Effector memory CD8-positive, alpha-beta T cell (primary cell): ENCODE measurements at regions not wholly inside any gene's neighbourhood (a gene's known extent, or its start where the extent isn't known, plus 50 kb on each side); places are given as distances from the start of the nearest gene placed in this dataset.
"Not testable (repeated sequence)": the region's sequence is repeated elsewhere in the genome, so short reads cannot be mapped to it uniquely, and the experiment has no call there.

Experiments
- ATAC-seq: fragments of 150-1000 bp; cut with Tn5 transposase; replicated peaks from 2 replicates; pipeline ENCODE4 v1.10.0; 2021; ENCODE audit warnings: mild to moderate bottlenecking, moderate library complexity
- DNase-seq, 3 experiments: peaks; one replicate each; pipeline ENCODE4 v3.0.0; 2021
- H3K27ac Mint-ChIP-seq, 2 donors: one replicate each; pipeline ENCODE4 v1.8.0; 2022; ENCODE audit warnings: mild to moderate bottlenecking in 2 of 2, mixed read lengths in 2 of 2, moderate library complexity in 2 of 2
- H3K27me3 Mint-ChIP-seq, 2 donors: one replicate each; pipeline ENCODE4 v1.8.0; 2022; ENCODE audit warnings: mixed read lengths in 2 of 2
- H3K36me3 Mint-ChIP-seq: one replicate; pipeline ENCODE4 v1.8.0; 2022; ENCODE audit warnings: mild to moderate bottlenecking, moderate library complexity, mixed read lengths; ENCODE audit not compliant: insufficient read depth
- H3K4me1 Mint-ChIP-seq, 2 donors: one replicate each; pipeline ENCODE4 v1.8.0; 2022; ENCODE audit warnings: low read depth in 2 of 2, mixed read lengths in 2 of 2
- H3K4me3 Mint-ChIP-seq, 2 donors: one replicate each; pipeline ENCODE4 v1.8.0; 2022; ENCODE audit warnings: mild to moderate bottlenecking in 2 of 2, mixed read lengths in 2 of 2, moderate library complexity in 2 of 2
- H3K9me3 Mint-ChIP-seq, 2 donors: one replicate each; pipeline ENCODE4 v1.8.0; 2022; ENCODE audit warnings: mixed read lengths in 2 of 2

GRCh38 chr13:73162912-73163911 is 104.4 kb downstream of the KLF5 start:
- no peaks in the 10 kb centered on the region for H3K36me3 Mint-ChIP-seq
- peaks cover 0 to 4% of the 10 kb centered on the region in 2 donors for H3K4me1 Mint-ChIP-seq
- no peak for DNase-seq
- peaks cover 10 to 14% of the 10 kb centered on the region in 2 donors for H3K27me3 Mint-ChIP-seq
- no peak for ATAC-seq
- no peak overlapping the region for H3K4me3 Mint-ChIP-seq
- H3K9me3 Mint-ChIP-seq: no peaks in the 10 kb centered on the region
- H3K27ac Mint-ChIP-seq: no peak overlapping the region

DNA sequence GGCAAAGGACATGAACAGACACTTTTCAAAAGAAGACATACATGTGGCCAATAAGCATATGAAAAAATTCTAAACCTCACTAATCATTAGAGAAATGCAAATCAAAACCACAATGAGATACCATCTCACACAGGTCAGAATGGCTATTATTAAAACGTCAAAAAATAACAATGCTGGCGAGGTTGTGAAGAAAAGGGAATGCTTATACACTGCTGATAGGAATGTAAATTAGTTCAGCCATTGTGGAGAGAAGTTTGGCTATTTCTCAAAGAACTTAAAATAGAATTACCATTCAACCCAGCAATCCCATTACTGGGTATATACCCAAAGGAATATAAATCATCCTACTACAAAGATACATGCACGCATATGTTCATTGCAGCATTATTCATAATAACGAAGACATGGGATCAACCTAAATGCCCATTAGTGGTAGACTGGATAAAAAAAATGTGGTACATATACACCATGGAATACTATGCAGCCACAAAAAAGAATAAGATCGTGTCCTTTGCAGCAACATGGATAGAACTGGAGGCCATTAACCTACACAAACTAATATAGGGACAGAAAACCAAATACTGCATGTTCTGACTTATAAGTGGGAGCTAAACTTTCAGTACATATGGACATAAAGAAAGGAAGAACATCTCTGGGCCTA is 101.7 kb downstream of the KLF5 start:
- not testable (repeated sequence) for DNase-seq, H3K36me3 Mint-ChIP-seq, H3K4me1 Mint-ChIP-seq, H3K4me3 Mint-ChIP-seq, ATAC-seq, H3K27ac Mint-ChIP-seq, H3K9me3 Mint-ChIP-seq
- peaks cover 11 to 19% of the 10 kb centered on the region in 2 donors for H3K27me3 Mint-ChIP-seq

DNA sequence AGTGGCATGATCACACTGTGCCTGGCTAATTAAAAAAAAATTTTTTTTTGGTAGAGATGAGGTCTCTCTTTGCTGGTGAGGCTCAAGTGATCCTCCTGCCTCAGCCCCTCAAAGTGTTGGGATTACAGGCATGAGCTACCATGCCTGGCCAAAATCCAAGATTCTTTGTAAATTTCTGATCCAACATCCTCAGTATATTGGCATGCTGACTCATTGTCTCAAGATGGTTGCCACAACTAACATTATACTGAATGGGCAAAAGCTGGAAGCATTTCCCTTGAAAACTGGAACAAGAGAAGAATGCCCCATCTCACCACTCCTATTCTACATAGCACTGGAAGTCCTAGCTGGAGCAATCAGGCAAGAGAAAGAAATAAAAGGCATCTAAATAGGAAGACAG is 100.0 kb downstream of the KLF5 start:
- no peaks in the 10 kb centered on the region for H3K4me1 Mint-ChIP-seq
- ATAC-seq (no peak), DNase-seq (no peak)
- H3K27me3 Mint-ChIP-seq: peaks cover 13 to 19% of the 10 kb centered on the region in 2 donors
- H3K4me3 Mint-ChIP-seq: no peak overlapping the region
- no peak overlapping the region for H3K27ac Mint-ChIP-seq
- H3K36me3 Mint-ChIP-seq: no peaks in the 10 kb centered on the region
- H3K9me3 Mint-ChIP-seq: no peaks in the 10 kb centered on the region

DNA sequence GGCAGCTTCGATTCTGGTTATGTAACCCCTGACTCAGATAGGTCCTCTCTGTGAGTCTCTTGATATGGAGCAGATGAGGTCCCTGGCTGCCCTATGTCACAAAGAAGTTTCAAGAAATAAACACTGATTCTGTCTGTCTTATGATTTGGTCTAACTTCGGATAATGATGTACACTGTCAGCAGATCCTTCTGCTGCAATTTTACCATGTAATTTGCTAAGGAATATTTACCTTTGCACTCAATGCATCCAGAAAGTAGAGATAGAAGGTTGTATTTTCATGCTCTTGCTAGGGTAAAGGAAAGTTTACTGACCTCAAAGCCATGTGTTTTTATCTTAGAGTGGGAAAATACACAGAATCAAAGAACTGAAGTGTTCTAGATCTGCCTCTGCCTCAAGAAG is 98.2 kb downstream of the KLF5 start:
- ATAC-seq: no peak
- no peak for DNase-seq
- Mint-ChIP-seq H3K27ac (no peak overlapping the region), H3K4me1 (no peaks in the 10 kb centered on the region), H3K36me3 (no peaks in the 10 kb centered on the region), H3K4me3 (no peak overlapping the region), H3K27me3 (peaks cover 13 to 19% of the 10 kb centered on the region in 2 donors), H3K9me3 (no peaks in the 10 kb centered on the region)

- H3K9me3 Mint-ChIP-seq: no peaks in the 10 kb centered on the region
- no peaks in the 10 kb centered on the region for H3K36me3 Mint-ChIP-seq
- H3K4me3 Mint-ChIP-seq: no peak overlapping the region
- peaks cover 0 to 9% of the 10 kb centered on the region in 2 donors for H3K27me3 Mint-ChIP-seq
- no peak for DNase-seq
- no peak for ATAC-seq
- H3K27ac Mint-ChIP-seq: no peak overlapping the region
- H3K4me1 Mint-ChIP-seq: no peaks in the 10 kb centered on the region
Measured at GRCh38 chr13:73146707-73147106, 87.9 kb downstream of the KLF5 start.

DNA sequence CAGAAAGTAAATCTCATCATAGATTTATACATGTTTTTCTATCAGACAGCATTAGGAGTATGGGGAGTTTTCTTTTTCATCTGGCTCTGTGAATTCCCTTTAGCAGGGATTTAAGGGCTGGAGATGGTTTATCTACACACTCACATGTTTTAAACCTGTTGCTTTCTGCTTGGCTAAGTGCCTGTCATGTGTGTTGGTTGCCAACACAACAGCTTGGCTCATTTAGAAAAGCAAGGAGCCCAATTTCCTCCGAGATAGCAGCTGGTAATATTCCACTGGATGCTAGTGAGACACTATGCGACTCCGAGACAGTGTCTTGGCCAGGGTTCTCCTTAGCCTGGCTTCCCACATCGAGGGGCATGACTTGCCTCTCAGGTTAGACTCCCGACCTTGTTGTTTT is 83.3 kb downstream of the KLF5 start:
- peaks cover 0 to 9% of the 10 kb centered on the region in 2 donors for H3K27me3 Mint-ChIP-seq
- ATAC-seq (no peak), DNase-seq (no peak)
- no peak overlapping the region for H3K27ac Mint-ChIP-seq
- no peaks in the 10 kb centered on the region for H3K9me3 Mint-ChIP-seq
- no peaks in the 10 kb centered on the region for H3K4me1 Mint-ChIP-seq
- H3K36me3 Mint-ChIP-seq: no peaks in the 10 kb centered on the region
- H3K4me3 Mint-ChIP-seq: no peak overlapping the region

- Mint-ChIP-seq H3K9me3 (no peaks in the 10 kb centered on the region), H3K4me3 (no peak overlapping the region), H3K36me3 (no peaks in the 10 kb centered on the region), H3K4me1 (no peaks in the 10 kb centered on the region), H3K27me3 (peaks cover 0 to 9% of the 10 kb centered on the region in 2 donors), H3K27ac (no peak overlapping the region)
- ATAC-seq (no peak), DNase-seq (no peak)
Measured at GRCh38 chr13:73141292-73141771, 82.5 kb downstream of the KLF5 start.

- no peak overlapping the region for H3K4me3 Mint-ChIP-seq
- no peaks in the 10 kb centered on the region for H3K4me1 Mint-ChIP-seq
- H3K9me3 Mint-ChIP-seq: no peaks in the 10 kb centered on the region
- no peak for ATAC-seq
- H3K27ac Mint-ChIP-seq: no peak overlapping the region
- H3K27me3 Mint-ChIP-seq: peaks cover 0 to 9% of the 10 kb centered on the region in 2 donors
- DNase-seq: no peak
- no peaks in the 10 kb centered on the region for H3K36me3 Mint-ChIP-seq
Measured at GRCh38 chr13:73140801-73141200, 82.0 kb downstream of the KLF5 start.

DNA sequence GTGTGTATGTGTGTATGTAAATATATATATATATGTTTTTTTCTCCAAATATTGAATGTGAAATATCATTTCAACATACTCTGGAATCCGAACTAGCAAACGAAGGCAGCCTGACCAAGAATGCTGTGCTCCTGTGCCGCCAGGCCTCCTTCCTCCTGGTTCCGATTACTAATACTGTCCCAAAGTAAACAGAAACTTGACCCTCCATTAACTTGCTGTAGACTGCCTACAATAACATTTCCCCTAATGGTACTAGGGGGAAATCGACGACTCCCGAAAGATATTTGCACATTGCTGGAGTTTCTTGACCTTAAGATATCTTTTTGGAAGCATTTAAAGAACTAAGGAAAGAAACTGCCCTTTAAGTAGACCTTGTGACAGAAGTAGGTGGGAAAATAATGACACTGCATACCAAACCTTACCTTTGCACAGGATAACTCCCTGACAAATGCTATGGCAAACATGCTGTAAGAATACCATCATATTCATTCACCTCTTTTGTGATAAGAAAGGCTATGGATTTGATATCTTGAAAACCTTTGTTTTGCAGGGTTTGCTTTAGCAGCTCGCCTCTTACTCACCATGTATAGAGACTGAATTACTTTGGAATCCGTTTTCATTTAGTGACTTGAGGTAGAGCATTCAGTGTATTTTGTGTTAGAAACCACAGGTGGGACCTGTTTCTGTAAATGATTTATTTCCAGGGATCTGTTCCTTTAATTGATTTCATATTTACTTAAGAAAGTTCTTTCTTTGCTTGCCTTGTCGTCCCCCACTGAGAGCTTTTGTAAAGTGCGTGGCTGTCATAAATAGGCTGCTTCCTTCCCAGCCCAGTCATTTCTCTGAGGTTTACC is 80.1 kb downstream of the KLF5 start:
- ATAC-seq: no peak
- Mint-ChIP-seq H3K27me3 (peaks cover 0 to 9% of the 10 kb centered on the region in 2 donors), H3K4me1 (no peaks in the 10 kb centered on the region), H3K27ac (no peak overlapping the region), H3K4me3 (no peak overlapping the region), H3K9me3 (no peaks in the 10 kb centered on the region), H3K36me3 (no peaks in the 10 kb centered on the region)
- no peak for DNase-seq

DNA sequence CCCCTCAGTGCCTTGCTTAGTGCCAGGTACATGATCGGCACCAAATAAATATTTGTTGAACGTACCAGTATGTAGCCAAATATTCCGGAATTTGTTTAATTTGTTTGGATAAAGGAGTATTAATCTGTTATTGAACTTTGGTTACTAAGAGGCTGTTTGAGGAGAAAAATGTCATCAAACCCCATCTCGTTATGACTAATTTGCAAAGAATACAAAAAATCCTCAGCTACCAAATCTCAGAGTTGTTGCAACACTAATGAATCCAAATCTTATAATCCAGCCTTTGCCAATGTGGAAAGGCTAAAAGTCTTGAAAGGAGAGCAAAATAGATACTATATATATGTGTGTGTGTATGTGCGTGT is 79.5 kb downstream of the KLF5 start:
- Mint-ChIP-seq H3K9me3 (no peaks in the 10 kb centered on the region), H3K4me1 (no peaks in the 10 kb centered on the region), H3K27ac (no peak overlapping the region), H3K27me3 (peaks cover 0 to 9% of the 10 kb centered on the region in 2 donors), H3K4me3 (no peak overlapping the region), H3K36me3 (no peaks in the 10 kb centered on the region)
- ATAC-seq: no peak
- no peak for DNase-seq

DNA sequence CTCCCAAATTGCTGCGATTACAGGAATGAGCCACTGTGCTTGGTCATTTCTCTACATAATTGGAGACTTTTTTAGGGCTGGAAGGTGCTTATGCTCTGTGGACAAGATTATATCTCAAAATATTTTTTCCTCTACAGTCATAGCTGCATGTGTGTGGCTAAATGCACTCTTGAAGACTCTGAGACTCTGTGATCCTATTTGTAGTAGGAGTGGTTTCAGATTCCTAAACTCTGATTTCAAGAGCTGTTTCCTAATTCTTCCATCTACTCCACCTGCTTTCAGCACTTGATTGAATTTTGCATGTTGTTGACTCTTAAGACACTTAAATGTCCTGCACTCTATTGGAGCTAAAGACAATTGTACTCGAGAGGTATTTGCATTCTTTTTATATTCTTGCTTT is 78.0 kb downstream of the KLF5 start:
- H3K36me3 Mint-ChIP-seq: no peaks in the 10 kb centered on the region
- no peaks in the 10 kb centered on the region for H3K9me3 Mint-ChIP-seq
- H3K27me3 Mint-ChIP-seq: peaks cover 0 to 8% of the 10 kb centered on the region in 2 donors
- ATAC-seq (no peak), DNase-seq (no peak)
- no peak overlapping the region for H3K27ac Mint-ChIP-seq
- no peaks in the 10 kb centered on the region for H3K4me1 Mint-ChIP-seq
- no peak overlapping the region for H3K4me3 Mint-ChIP-seq

- Mint-ChIP-seq H3K27ac (no peak overlapping the region), H3K27me3 (peaks cover 16 to 18% of the 10 kb centered on the region in 2 donors), H3K4me1 (no peaks in the 10 kb centered on the region), H3K4me3 (no peak overlapping the region), H3K36me3 (no peaks in the 10 kb centered on the region), H3K9me3 (no peaks in the 10 kb centered on the region)
- no peak for ATAC-seq
- DNase-seq: no peak
Measured at GRCh38 chr13:73133531-73133930, 74.7 kb downstream of the KLF5 start.

DNA sequence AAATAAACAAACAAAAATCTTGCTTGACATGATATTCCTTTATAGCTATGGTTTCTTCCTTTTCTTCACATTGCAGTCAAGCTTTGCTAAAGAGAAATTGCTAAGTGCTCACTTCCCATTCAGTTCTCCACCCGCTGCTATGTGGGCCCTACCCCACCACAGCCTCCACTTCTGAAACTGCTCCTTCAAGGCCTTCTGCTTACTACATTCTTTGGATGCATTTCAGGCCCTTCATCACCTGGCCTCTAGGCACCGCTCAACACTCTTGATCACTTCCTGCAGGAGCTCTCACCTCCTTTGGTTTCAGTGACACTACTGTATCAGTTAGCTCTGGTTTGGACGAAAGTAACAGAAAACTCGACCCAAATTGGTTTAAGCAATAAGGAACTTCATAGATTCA is 72.4 kb downstream of the KLF5 start:
- Mint-ChIP-seq H3K36me3 (no peaks in the 10 kb centered on the region), H3K27me3 (peaks cover 16 to 18% of the 10 kb centered on the region in 2 donors), H3K4me1 (no peaks in the 10 kb centered on the region), H3K27ac (no peak overlapping the region), H3K9me3 (no peaks in the 10 kb centered on the region), H3K4me3 (no peak overlapping the region)
- no peak for ATAC-seq
- DNase-seq: no peak
